ENCODE measurements at regions not wholly inside any gene's neighbourhood (a gene's known extent, or its start where the extent isn't known, plus 50 kb on each side); places are given as distances from the start of the nearest gene placed in this dataset.
"Not testable (repeated sequence)": the region's sequence is repeated elsewhere in the genome, so short reads cannot be mapped to it uniquely, and the experiment has no call there.

GRCh38 chr5:41995193-41995592 lies 70.1 kb downstream of the FBXO4 start:
- no peak overlapping the region for H3K4me2 ChIP-seq (ENCODE audit: low read depth, low read length, poor library complexity, severe bottlenecking)
- H3K27ac ChIP-seq (ENCODE audit: low read length) = no peak overlapping the region
- H3K9me3 ChIP-seq (ENCODE audit: low read length) = no peaks in the 10 kb centered on the region
- no peaks in the 10 kb centered on the region for H3K36me3 ChIP-seq (ENCODE audit: insufficient read depth, low read length)
- H3K9ac ChIP-seq (ENCODE audit: low read length) = no peak overlapping the region
- H3K27me3 ChIP-seq (ENCODE audit: low read length) = no peaks in the 10 kb centered on the region
- no peak for DNase-seq
- H3K79me2 ChIP-seq (ENCODE audit: low read length) = no peaks in the 10 kb centered on the region
- no peak overlapping the region for H3K4me3 ChIP-seq (ENCODE audit: low read length)
- H4K20me1 ChIP-seq (ENCODE audit: insufficient read depth, low read depth, low read length) = no peaks in the 10 kb centered on the region
- H2AFZ ChIP-seq (ENCODE audit: low read length) = no peak overlapping the region
- H3K9me2 ChIP-seq (replicated peaks; ENCODE audit: insufficient read depth, low read length) = no peaks in the 10 kb centered on the region
- no peaks in the 10 kb centered on the region for H3K4me1 ChIP-seq (ENCODE audit: low read length)

GRCh38 chr5:42001673-42002072 lies 76.6 kb downstream of the FBXO4 start:
- H3K9me2 ChIP-seq (replicated peaks; ENCODE audit: insufficient read depth, low read length) = no peaks in the 10 kb centered on the region
- no peak overlapping the region for H3K27ac ChIP-seq (ENCODE audit: low read length)
- DNase-seq = no peak
- no peaks in the 10 kb centered on the region for H4K20me1 ChIP-seq (ENCODE audit: insufficient read depth, low read depth, low read length)
- H2AFZ ChIP-seq (ENCODE audit: low read length) = no peak overlapping the region
- no peak overlapping the region for H3K4me3 ChIP-seq (ENCODE audit: low read length)
- H3K4me2 ChIP-seq (ENCODE audit: low read depth, low read length, poor library complexity, severe bottlenecking) = no peak overlapping the region
- no peaks in the 10 kb centered on the region for H3K27me3 ChIP-seq (ENCODE audit: low read length)
- no peak overlapping the region for H3K9ac ChIP-seq (ENCODE audit: low read length)
- H3K36me3 ChIP-seq (ENCODE audit: insufficient read depth, low read length) = no peaks in the 10 kb centered on the region
- no peaks in the 10 kb centered on the region for H3K4me1 ChIP-seq (ENCODE audit: low read length)
- H3K79me2 ChIP-seq (ENCODE audit: low read length) = no peaks in the 10 kb centered on the region
- no peaks in the 10 kb centered on the region for H3K9me3 ChIP-seq (ENCODE audit: low read length)

DNA sequence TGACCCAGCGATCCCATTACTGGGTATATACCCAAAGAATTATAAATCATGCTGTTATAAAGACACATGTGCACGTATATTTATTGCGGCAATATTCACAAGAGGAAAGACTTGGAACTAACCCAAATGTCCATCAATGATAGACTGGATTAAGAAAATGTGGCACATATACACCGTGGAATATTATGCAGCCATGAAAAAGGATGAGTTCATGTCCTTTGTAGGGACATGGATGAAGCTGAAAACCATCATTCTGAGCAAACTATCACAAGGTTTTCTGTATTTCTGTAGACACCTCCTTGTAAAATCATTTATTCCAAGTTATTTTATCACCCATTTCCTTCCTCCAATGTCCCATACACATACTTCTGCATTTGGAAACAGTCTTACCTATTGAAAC lies 78.8 kb downstream of the FBXO4 start:
- not testable (repeated sequence) for H3K4me2 ChIP-seq (ENCODE audit: low read depth, low read length, poor library complexity, severe bottlenecking); H3K9ac ChIP-seq (ENCODE audit: low read length); H3K4me3 ChIP-seq (ENCODE audit: low read length); H3K36me3 ChIP-seq (ENCODE audit: insufficient read depth, low read length); DNase-seq; H3K9me2 ChIP-seq (replicated peaks; ENCODE audit: insufficient read depth, low read length); H3K27me3 ChIP-seq (ENCODE audit: low read length); H4K20me1 ChIP-seq (ENCODE audit: insufficient read depth, low read depth, low read length); H3K9me3 ChIP-seq (ENCODE audit: low read length); H2AFZ ChIP-seq (ENCODE audit: low read length); H3K4me1 ChIP-seq (ENCODE audit: low read length); H3K27ac ChIP-seq (ENCODE audit: low read length); H3K79me2 ChIP-seq (ENCODE audit: low read length)

- H3K9ac ChIP-seq (ENCODE audit: low read length) = no peak overlapping the region
- DNase-seq = peak; percentile 69
These were observed 80.6 kb downstream of the FBXO4 start for GRCh38 chr5:42005561-42006153.

DNA sequence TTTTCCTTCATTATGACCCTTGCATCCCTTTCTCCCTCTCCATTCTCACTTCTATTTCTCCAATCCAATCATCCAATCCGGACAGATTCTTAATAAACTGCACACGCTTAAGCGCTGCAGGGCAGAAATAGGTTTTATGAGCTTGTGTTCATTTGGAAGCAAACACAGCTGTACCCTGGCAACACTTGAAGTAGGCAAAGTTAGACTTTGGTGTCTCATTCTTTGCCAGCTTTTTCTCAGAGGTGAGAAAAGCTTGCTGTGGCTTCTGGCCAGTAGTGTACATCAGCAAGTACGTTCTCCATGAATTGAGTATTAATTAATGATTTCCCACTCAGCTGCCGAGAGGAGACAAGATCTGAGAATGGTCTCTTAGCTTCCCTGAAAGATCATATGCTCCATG lies 88.5 kb downstream of the FBXO4 start:
- no peaks in the 10 kb centered on the region for H3K36me3 ChIP-seq (ENCODE audit: insufficient read depth, low read length)
- H3K4me1 ChIP-seq (ENCODE audit: low read length) = no peaks in the 10 kb centered on the region
- H4K20me1 ChIP-seq (ENCODE audit: insufficient read depth, low read depth, low read length) = no peaks in the 10 kb centered on the region
- H3K4me3 ChIP-seq (ENCODE audit: low read length) = no peak overlapping the region
- DNase-seq = no peak
- no peak overlapping the region for H2AFZ ChIP-seq (ENCODE audit: low read length)
- H3K4me2 ChIP-seq (ENCODE audit: low read depth, low read length, poor library complexity, severe bottlenecking) = no peak overlapping the region
- no peaks in the 10 kb centered on the region for H3K79me2 ChIP-seq (ENCODE audit: low read length)
- H3K27me3 ChIP-seq (ENCODE audit: low read length) = no peaks in the 10 kb centered on the region
- H3K9ac ChIP-seq (ENCODE audit: low read length) = no peak overlapping the region
- H3K9me2 ChIP-seq (replicated peaks; ENCODE audit: insufficient read depth, low read length) = no peaks in the 10 kb centered on the region
- no peaks in the 10 kb centered on the region for H3K9me3 ChIP-seq (ENCODE audit: low read length)
- H3K27ac ChIP-seq (ENCODE audit: low read length) = no peak overlapping the region

More at GRCh38 chr5:42005561-42006153, 80.6 kb downstream of the FBXO4 start:
- no peak overlapping the region for H2AFZ ChIP-seq (ENCODE audit: low read length)
- no peaks in the 10 kb centered on the region for H4K20me1 ChIP-seq (ENCODE audit: insufficient read depth, low read depth, low read length)
- H3K27ac ChIP-seq (ENCODE audit: low read length) = no peak overlapping the region
- no peaks in the 10 kb centered on the region for H3K27me3 ChIP-seq (ENCODE audit: low read length)
- no peaks in the 10 kb centered on the region for H3K9me3 ChIP-seq (ENCODE audit: low read length)
- H3K79me2 ChIP-seq (ENCODE audit: low read length) = no peaks in the 10 kb centered on the region
- no peaks in the 10 kb centered on the region for H3K9me2 ChIP-seq (replicated peaks; ENCODE audit: insufficient read depth, low read length)
- H3K4me3 ChIP-seq (ENCODE audit: low read length) = no peak overlapping the region
- no peak overlapping the region for H3K4me2 ChIP-seq (ENCODE audit: low read depth, low read length, poor library complexity, severe bottlenecking)
- H3K36me3 ChIP-seq (ENCODE audit: insufficient read depth, low read length) = no peaks in the 10 kb centered on the region
- no peaks in the 10 kb centered on the region for H3K4me1 ChIP-seq (ENCODE audit: low read length)

GRCh38 chr5:42015254-42015653 lies 90.2 kb downstream of the FBXO4 start:
- Histone ChIP-seq H3K36me3 (ENCODE audit: insufficient read depth, low read length) (no peaks in the 10 kb centered on the region), H3K27ac (ENCODE audit: low read length) (no peak overlapping the region), H3K9me2 (replicated peaks; ENCODE audit: insufficient read depth, low read length) (no peaks in the 10 kb centered on the region), H3K27me3 (ENCODE audit: low read length) (no peaks in the 10 kb centered on the region), H3K9ac (ENCODE audit: low read length) (no peak overlapping the region), H4K20me1 (ENCODE audit: insufficient read depth, low read depth, low read length) (no peaks in the 10 kb centered on the region), H3K4me1 (ENCODE audit: low read length) (no peaks in the 10 kb centered on the region), H3K79me2 (ENCODE audit: low read length) (no peaks in the 10 kb centered on the region), H3K4me2 (ENCODE audit: low read depth, low read length, poor library complexity, severe bottlenecking) (no peak overlapping the region), H2AFZ (ENCODE audit: low read length) (no peak overlapping the region), H3K9me3 (ENCODE audit: low read length) (no peaks in the 10 kb centered on the region), H3K4me3 (ENCODE audit: low read length) (no peak overlapping the region)
- no peak for DNase-seq

DNA sequence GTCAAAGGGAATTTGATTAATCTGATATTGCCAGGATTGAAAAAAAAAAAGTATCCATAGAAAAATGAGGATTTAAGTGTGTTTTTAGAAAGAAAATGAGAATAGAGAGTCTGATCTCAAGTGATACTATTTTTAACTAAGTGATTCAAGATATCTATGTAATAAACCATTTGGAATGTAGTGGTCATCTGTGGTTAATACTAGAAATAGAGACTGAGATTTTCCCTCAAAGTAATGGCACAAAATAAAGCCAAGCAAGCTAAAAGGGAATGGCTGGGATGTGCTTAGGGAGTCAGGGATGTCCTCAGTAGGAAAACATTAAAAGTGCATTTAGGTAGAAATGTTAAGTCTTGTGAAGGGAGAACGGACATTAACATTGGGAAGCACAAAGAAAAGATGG lies 90.6 kb downstream of the FBXO4 start:
- H3K9me2 ChIP-seq (replicated peaks; ENCODE audit: insufficient read depth, low read length) = no peaks in the 10 kb centered on the region
- H3K4me2 ChIP-seq (ENCODE audit: low read depth, low read length, poor library complexity, severe bottlenecking) = no peak overlapping the region

GRCh38 chr5:42020788-42021530 lies 95.9 kb downstream of the FBXO4 start:
- Histone ChIP-seq H3K79me2 (ENCODE audit: low read length) (no peaks in the 10 kb centered on the region), H3K9me3 (ENCODE audit: low read length) (no peaks in the 10 kb centered on the region), H3K9ac (ENCODE audit: low read length) (no peak overlapping the region), H3K36me3 (ENCODE audit: insufficient read depth, low read length) (no peaks in the 10 kb centered on the region), H2AFZ (ENCODE audit: low read length) (no peak overlapping the region), H3K27ac (ENCODE audit: low read length) (no peak overlapping the region), H3K4me3 (ENCODE audit: low read length) (no peak overlapping the region), H3K4me2 (ENCODE audit: low read depth, low read length, poor library complexity, severe bottlenecking) (no peak overlapping the region), H3K4me1 (ENCODE audit: low read length) (no peaks in the 10 kb centered on the region), H4K20me1 (ENCODE audit: insufficient read depth, low read depth, low read length) (no peaks in the 10 kb centered on the region), H3K27me3 (ENCODE audit: low read length) (no peaks in the 10 kb centered on the region), H3K9me2 (replicated peaks; ENCODE audit: insufficient read depth, low read length) (no peaks in the 10 kb centered on the region)
- DNase-seq = no peak

More for the DNA sequence above, 90.6 kb downstream of the FBXO4 start:
- Histone ChIP-seq H3K79me2 (ENCODE audit: low read length) (no peaks in the 10 kb centered on the region), H3K27ac (ENCODE audit: low read length) (no peak overlapping the region), H3K36me3 (ENCODE audit: insufficient read depth, low read length) (no peaks in the 10 kb centered on the region), H4K20me1 (ENCODE audit: insufficient read depth, low read depth, low read length) (no peaks in the 10 kb centered on the region), H3K9ac (ENCODE audit: low read length) (no peak overlapping the region), H3K27me3 (ENCODE audit: low read length) (no peaks in the 10 kb centered on the region), H2AFZ (ENCODE audit: low read length) (no peak overlapping the region), H3K4me3 (ENCODE audit: low read length) (no peak overlapping the region), H3K4me1 (ENCODE audit: low read length) (no peaks in the 10 kb centered on the region), H3K9me3 (ENCODE audit: low read length) (no peaks in the 10 kb centered on the region)
- DNase-seq = no peak
